Dendritic cell treated with granulocyte-macrophage colony-stimulating factor and Interleukin-4, amounts not matched to agents 40 ng/mL and 50 ng/mL, for 4 days (primary cell): ENCODE measurements at regions not wholly inside any gene's neighbourhood (a gene's known extent, or its start where the extent isn't known, plus 50 kb on each side); places are given as distances from the start of the nearest gene placed in this dataset.

Source experiments
- H3K27ac Mint-ChIP-seq: one replicate; pipeline ENCODE4 v1.8.0; 2022; ENCODE audit warnings: mild to moderate bottlenecking, mixed read lengths
- H3K27me3 Mint-ChIP-seq: one replicate; pipeline ENCODE4 v1.8.0; 2022; ENCODE audit warnings: mild to moderate bottlenecking, mixed read lengths
- H3K36me3 Mint-ChIP-seq: one replicate; pipeline ENCODE4 v1.8.0; 2022; ENCODE audit warnings: low read depth, mixed read lengths
- H3K4me1 Mint-ChIP-seq: one replicate; pipeline ENCODE4 v1.8.0; 2022; ENCODE audit warnings: low read depth, mixed read lengths
- H3K4me3 Mint-ChIP-seq: one replicate; pipeline ENCODE4 v1.8.0; 2022; ENCODE audit warnings: mild to moderate bottlenecking, moderate library complexity, mixed read lengths
- H3K9me3 Mint-ChIP-seq: one replicate; pipeline ENCODE4 v1.8.0; 2022; ENCODE audit warnings: mixed read lengths
- intact Hi-C: fragments of 100-400 bp; cut with micrococcal nuclease; formaldehyde crosslinking; loops from one replicate; pipeline ENCODE4 v1.15.0; 2022

DNA sequence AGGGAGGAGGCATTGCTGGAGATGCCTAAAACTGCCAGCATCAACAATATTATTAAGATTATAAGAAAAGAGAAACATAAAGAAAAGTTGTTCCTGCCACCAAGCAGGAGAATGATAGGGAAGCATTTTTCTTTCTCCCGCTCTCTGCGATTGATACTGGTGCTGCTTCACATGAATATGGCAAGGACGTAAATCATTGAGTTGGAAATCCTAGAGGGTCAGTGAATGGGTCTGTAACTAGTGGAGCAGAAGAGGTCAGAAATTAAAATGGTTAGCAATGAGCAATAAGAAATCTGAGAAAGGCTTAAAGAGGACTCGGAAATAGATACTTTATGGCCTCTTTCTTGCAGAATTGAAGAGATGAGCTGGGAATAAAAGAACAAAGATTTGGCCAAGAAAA, 631.7 kb downstream of the BCL11A start:
- intact Hi-C loops: no loop called here
- no peaks in the 10 kb centered on the region for H3K27me3 Mint-ChIP-seq
- no peak overlapping the region for H3K4me3 Mint-ChIP-seq
- no peaks in the 10 kb centered on the region for H3K9me3 Mint-ChIP-seq
- H3K27ac Mint-ChIP-seq: no peak overlapping the region
- no peaks in the 10 kb centered on the region for H3K4me1 Mint-ChIP-seq
- H3K36me3 Mint-ChIP-seq: no peaks in the 10 kb centered on the region

DNA sequence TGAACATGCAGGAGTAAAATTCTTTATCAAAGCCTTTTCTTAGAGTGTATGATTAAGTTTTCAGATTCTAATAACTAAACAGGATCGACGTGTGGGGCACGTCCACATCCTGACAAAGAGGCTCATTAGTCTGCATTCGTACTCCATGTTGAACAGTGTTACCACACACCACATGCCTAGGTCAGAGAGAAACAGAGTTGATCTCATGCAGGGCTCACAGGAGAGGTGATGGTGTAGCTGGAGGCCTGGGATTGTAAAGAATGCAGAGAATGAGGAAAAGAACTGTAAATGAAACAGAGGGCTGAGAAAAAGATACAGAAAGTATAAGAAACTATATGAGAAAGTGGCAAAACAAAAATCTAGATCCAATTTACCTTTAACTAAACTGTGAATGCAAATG, 632.5 kb downstream of the BCL11A start:
- H3K27me3 Mint-ChIP-seq: no peaks in the 10 kb centered on the region
- H3K36me3 Mint-ChIP-seq: no peaks in the 10 kb centered on the region
- H3K9me3 Mint-ChIP-seq: no peaks in the 10 kb centered on the region
- H3K27ac Mint-ChIP-seq: no peak overlapping the region
- intact Hi-C loops: no loop called here
- no peak overlapping the region for H3K4me3 Mint-ChIP-seq
- H3K4me1 Mint-ChIP-seq: no peaks in the 10 kb centered on the region

GRCh38 chr2:59920307-59920706, 633.1 kb downstream of the BCL11A start:
- no peaks in the 10 kb centered on the region for H3K36me3 Mint-ChIP-seq
- intact Hi-C loops: no loop called here
- no peak overlapping the region for H3K27ac Mint-ChIP-seq
- H3K4me1 Mint-ChIP-seq: peaks cover 2% of the 10 kb centered on the region
- no peak overlapping the region for H3K4me3 Mint-ChIP-seq
- H3K9me3 Mint-ChIP-seq: no peaks in the 10 kb centered on the region
- no peaks in the 10 kb centered on the region for H3K27me3 Mint-ChIP-seq

- H3K4me1 Mint-ChIP-seq: peaks cover 9% of the 10 kb centered on the region
- H3K36me3 Mint-ChIP-seq: no peaks in the 10 kb centered on the region
- H3K9me3 Mint-ChIP-seq: no peaks in the 10 kb centered on the region
- H3K4me3 Mint-ChIP-seq: no peak overlapping the region
- H3K27ac Mint-ChIP-seq: no peak overlapping the region
- intact Hi-C loops: no loop called here
- H3K27me3 Mint-ChIP-seq: no peaks in the 10 kb centered on the region
Measured at GRCh38 chr2:59919579-59919978, 633.9 kb downstream of the BCL11A start.

DNA sequence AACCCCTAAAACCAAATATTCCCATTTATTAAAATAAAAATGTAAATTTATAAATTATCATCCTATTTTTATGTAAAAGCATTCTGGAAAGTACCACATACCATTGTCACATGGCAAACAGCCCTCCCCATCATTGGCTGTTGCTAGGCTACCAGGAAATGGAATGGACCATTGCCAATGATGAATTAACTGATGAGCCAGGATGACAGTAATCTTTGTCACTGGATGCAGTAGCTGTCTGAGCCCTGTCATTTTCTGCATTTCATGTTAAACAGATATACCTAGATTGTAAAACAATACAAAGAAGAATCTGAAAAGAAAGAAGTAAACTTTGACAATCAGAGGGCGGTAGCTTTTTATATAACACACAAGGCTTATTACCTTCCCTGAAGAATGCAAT, 641.4 kb downstream of the BCL11A start:
- Mint-ChIP-seq H3K4me1 (peaks cover 11% of the 10 kb centered on the region), H3K4me3 (no peak overlapping the region), H3K9me3 (no peaks in the 10 kb centered on the region), H3K27ac (no peak overlapping the region), H3K27me3 (no peaks in the 10 kb centered on the region), H3K36me3 (no peaks in the 10 kb centered on the region)
- intact Hi-C loops: no loop called here

GRCh38 chr2:59910166-59910565, 643.3 kb downstream of the BCL11A start:
- Mint-ChIP-seq H3K36me3 (no peaks in the 10 kb centered on the region), H3K4me3 (no peak overlapping the region), H3K27me3 (no peaks in the 10 kb centered on the region), H3K9me3 (no peaks in the 10 kb centered on the region), H3K27ac (no peak overlapping the region), H3K4me1 (peaks cover 8% of the 10 kb centered on the region)
- intact Hi-C loops: no loop called here

GRCh38 chr2:59909147-59909546, 644.3 kb downstream of the BCL11A start:
- Mint-ChIP-seq H3K9me3 (no peaks in the 10 kb centered on the region), H3K27me3 (no peaks in the 10 kb centered on the region), H3K27ac (no peak overlapping the region), H3K4me3 (no peak overlapping the region), H3K4me1 (no peaks in the 10 kb centered on the region), H3K36me3 (no peaks in the 10 kb centered on the region)
- intact Hi-C loops: no loop called here

- Mint-ChIP-seq H3K4me1 (no peaks in the 10 kb centered on the region), H3K27ac (no peak overlapping the region), H3K36me3 (no peaks in the 10 kb centered on the region), H3K9me3 (no peaks in the 10 kb centered on the region), H3K4me3 (no peak overlapping the region), H3K27me3 (no peaks in the 10 kb centered on the region)
- intact Hi-C loops: no loop called here
Measured at GRCh38 chr2:59905731-59906130, 647.7 kb downstream of the BCL11A start.

DNA sequence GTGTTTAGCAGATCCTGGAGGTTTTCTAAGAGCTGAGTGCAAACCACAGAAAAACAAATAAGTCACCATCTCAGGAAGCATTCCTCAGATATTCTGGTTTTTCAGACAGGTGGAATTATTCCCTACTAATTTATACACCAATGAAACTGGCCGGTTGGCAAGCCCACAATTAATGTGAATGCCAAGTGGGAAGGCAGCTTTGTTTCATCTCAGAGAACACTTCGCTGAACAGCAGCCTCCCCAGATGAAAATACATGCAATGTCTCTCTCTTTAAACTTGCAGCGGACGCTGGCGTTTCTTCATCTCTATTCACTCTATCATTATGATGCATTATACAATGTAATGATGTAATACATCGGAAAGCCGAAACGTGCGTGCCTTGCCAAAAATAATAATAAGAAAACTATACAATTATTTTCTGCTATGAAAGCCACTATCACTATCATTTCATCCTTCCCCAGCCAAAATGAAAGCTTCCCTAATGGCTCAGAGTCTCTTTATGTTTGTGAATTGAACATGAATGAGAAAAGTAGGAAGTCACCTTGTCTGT, 649.4 kb downstream of the BCL11A start:
- Mint-ChIP-seq H3K4me3 (no peak overlapping the region), H3K9me3 (no peaks in the 10 kb centered on the region), H3K36me3 (no peaks in the 10 kb centered on the region), H3K4me1 (no peaks in the 10 kb centered on the region), H3K27ac (no peak overlapping the region), H3K27me3 (no peaks in the 10 kb centered on the region)
- intact Hi-C loops: no loop called here

- H3K27me3 Mint-ChIP-seq: no peaks in the 10 kb centered on the region
- no peaks in the 10 kb centered on the region for H3K36me3 Mint-ChIP-seq
- H3K4me3 Mint-ChIP-seq: no peak overlapping the region
- no peaks in the 10 kb centered on the region for H3K4me1 Mint-ChIP-seq
- H3K9me3 Mint-ChIP-seq: no peaks in the 10 kb centered on the region
- intact Hi-C loops: no loop called here
- H3K27ac Mint-ChIP-seq: no peak overlapping the region
Measured at GRCh38 chr2:59900728-59901452, 652.6 kb downstream of the BCL11A start.

- no peaks in the 10 kb centered on the region for H3K36me3 Mint-ChIP-seq
- H3K4me3 Mint-ChIP-seq: no peak overlapping the region
- intact Hi-C loops: no loop called here
- H3K4me1 Mint-ChIP-seq: no peaks in the 10 kb centered on the region
- no peaks in the 10 kb centered on the region for H3K9me3 Mint-ChIP-seq
- H3K27me3 Mint-ChIP-seq: no peaks in the 10 kb centered on the region
- no peak overlapping the region for H3K27ac Mint-ChIP-seq
Measured at GRCh38 chr2:59899692-59900091, 653.8 kb downstream of the BCL11A start.

- Mint-ChIP-seq H3K27ac (no peak overlapping the region), H3K4me1 (no peaks in the 10 kb centered on the region), H3K4me3 (no peak overlapping the region), H3K27me3 (no peaks in the 10 kb centered on the region), H3K9me3 (no peaks in the 10 kb centered on the region), H3K36me3 (no peaks in the 10 kb centered on the region)
- intact Hi-C loops: no loop called here
Measured at GRCh38 chr2:59896499-59897245, 656.8 kb downstream of the BCL11A start.

DNA sequence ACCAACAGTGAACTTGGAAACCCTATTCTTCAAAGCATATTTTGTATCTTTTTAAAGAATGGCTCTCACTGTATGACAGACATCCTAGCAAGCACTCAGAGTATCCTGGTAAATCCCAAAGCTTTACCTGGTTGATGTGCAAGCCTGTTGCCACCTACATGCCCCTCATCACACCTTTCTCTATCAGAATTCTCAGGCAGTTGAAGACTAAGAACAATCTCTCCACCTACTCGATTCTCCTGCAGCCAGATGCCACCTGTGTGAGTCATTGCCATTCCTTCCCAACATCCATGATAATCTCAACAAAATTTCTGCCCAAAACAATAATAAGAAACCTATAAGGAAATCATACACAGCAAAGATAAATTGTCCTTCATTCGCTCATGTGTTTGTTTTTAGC, 659.8 kb downstream of the BCL11A start:
- H3K27ac Mint-ChIP-seq: no peak overlapping the region
- no peaks in the 10 kb centered on the region for H3K4me1 Mint-ChIP-seq
- no peak overlapping the region for H3K4me3 Mint-ChIP-seq
- intact Hi-C loops: no loop called here
- no peaks in the 10 kb centered on the region for H3K27me3 Mint-ChIP-seq
- H3K9me3 Mint-ChIP-seq: no peaks in the 10 kb centered on the region
- no peaks in the 10 kb centered on the region for H3K36me3 Mint-ChIP-seq

GRCh38 chr2:59892398-59892797, 661.1 kb downstream of the BCL11A start:
- H3K4me1 Mint-ChIP-seq: no peaks in the 10 kb centered on the region
- H3K27me3 Mint-ChIP-seq: no peaks in the 10 kb centered on the region
- H3K9me3 Mint-ChIP-seq: no peaks in the 10 kb centered on the region
- H3K27ac Mint-ChIP-seq: no peak overlapping the region
- no peaks in the 10 kb centered on the region for H3K36me3 Mint-ChIP-seq
- intact Hi-C loops: no loop called here
- H3K4me3 Mint-ChIP-seq: no peak overlapping the region
